ENCODE measurements at regions not wholly inside any gene's neighbourhood (a gene's known extent, or its start where the extent isn't known, plus 50 kb on each side); places are given as distances from the start of the nearest gene placed in this dataset.
"Not testable (repeated sequence)": the region's sequence is repeated elsewhere in the genome, so short reads cannot be mapped to it uniquely, and the experiment has no call there.

DNA sequence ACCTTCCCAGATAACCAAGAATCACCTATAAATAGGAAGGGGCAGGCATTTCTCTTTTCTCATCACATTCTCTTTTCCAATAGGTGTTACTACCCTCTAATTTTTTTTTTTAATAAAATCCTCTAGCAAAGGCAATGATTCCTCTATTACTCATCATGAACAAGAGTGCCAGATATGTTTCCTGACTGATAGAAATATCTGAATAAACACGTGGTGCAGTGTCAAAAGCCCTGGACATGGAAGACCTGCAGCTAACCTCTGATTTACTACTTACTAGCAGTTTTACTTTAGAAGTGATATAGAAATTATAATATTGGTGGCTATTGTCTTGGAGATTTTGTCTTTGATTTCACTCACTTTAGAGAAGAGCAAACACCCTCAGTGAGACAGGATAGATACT lies 194.6 kb upstream of the SAMSN1 start:
- Mint-ChIP-seq H3K4me3 (no peak overlapping the region), H3K9me3 (peaks cover 3% of the 10 kb centered on the region), H3K4me1 (peaks cover 10% of the 10 kb centered on the region), H3K27ac (no peak overlapping the region), H3K36me3 (no peaks in the 10 kb centered on the region)
- ATAC-seq, result no peak
- no peak for DNase-seq (ENCODE audit: low spot score in 2 of 2)

DNA sequence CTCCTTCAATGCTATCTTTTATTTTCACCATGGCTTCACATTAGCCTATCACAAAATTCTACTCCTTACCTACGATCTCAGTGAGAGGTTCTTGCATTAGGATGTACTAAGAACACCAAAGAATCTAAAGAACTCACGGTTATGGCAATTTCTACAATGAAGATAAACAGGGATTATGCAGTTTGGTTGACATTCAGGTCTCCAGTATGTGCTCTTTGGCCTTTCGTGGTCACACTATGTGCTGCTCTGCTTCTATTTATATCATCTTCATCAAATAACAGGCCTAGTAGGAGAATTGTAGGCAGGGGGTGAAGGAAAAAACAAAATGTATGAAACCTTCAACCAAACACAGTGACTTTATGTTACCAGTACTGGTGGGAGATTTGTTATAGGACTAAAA lies 194.0 kb upstream of the SAMSN1 start:
- Mint-ChIP-seq H3K4me3 (no peak overlapping the region), H3K4me1 (peaks cover 10% of the 10 kb centered on the region), H3K27ac (no peak overlapping the region), H3K36me3 (no peaks in the 10 kb centered on the region), H3K9me3 (peaks cover 3% of the 10 kb centered on the region)
- ATAC-seq (no peak), DNase-seq (ENCODE audit: low spot score in 2 of 2) (no peak)

- Mint-ChIP-seq H3K4me3 (no peak overlapping the region), H3K27ac (no peak overlapping the region), H3K36me3 (no peaks in the 10 kb centered on the region), H3K4me1 (peaks cover 10% of the 10 kb centered on the region), H3K9me3 (peaks cover 3% of the 10 kb centered on the region)
- peak; percentile 52 for ATAC-seq
- DNase-seq (ENCODE audit: low spot score in 2 of 2), result no peak
Observed at GRCh38 chr21:14739590-14739989, 193.5 kb upstream of the SAMSN1 start.

DNA sequence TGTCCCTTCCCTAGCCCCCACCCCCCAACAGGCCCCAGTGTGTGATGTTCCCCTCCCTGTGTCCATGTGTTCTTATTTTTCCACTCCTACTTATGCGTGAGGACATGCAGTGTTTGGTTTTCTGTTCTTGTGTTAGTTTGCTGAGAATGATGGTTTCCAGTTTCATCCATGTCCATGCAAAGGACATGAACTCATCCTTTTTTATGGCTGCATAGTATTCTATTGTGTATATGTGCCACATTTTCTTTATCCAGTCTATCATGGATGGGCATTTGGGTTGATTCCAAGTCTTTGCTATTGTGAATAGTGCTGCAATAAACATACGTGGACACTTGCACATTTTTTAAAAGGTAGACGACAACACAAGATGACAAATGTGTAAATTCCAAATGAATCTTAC lies 192.5 kb upstream of the SAMSN1 start:
- not testable (repeated sequence) for H3K36me3 Mint-ChIP-seq

DNA sequence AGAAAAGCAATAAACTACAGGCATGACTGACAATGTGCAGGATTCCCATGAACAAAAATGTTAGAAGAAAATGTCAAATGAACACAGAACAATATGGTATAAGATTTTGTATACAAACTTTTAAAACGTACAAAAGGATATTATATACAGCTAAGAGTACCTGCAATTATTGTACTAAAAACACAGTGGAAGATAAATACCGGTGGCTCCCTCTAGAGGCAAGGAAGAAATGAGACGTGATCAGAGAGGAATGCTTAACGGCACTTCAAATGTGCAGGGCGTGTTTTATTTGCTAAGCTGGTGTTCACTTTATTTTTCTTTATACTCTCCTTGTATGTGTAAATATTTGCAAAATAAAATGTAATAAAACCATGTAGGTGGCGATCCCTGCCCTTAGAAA lies 191.8 kb upstream of the SAMSN1 start:
- Mint-ChIP-seq H3K36me3 (no peaks in the 10 kb centered on the region), H3K9me3 (no peaks in the 10 kb centered on the region), H3K4me1 (peaks cover 18% of the 10 kb centered on the region), H3K4me3 (no peak overlapping the region), H3K27ac (no peak overlapping the region)
- peak; percentile 77 for ATAC-seq
- no peak for DNase-seq (ENCODE audit: low spot score in 2 of 2)

More for the DNA sequence above, 192.5 kb upstream of the SAMSN1 start:
- not testable (repeated sequence) for H3K9me3 Mint-ChIP-seq; DNase-seq (ENCODE audit: low spot score in 2 of 2); H3K27ac Mint-ChIP-seq; ATAC-seq; H3K4me3 Mint-ChIP-seq
- H3K4me1 Mint-ChIP-seq, result peaks cover 16% of the 10 kb centered on the region

GRCh38 chr21:14737284-14737691 lies 191.2 kb upstream of the SAMSN1 start:
- Mint-ChIP-seq H3K36me3 (no peaks in the 10 kb centered on the region), H3K4me3 (peak overlapping the region; percentile 14), H3K27ac (peak overlapping the region; percentile 52)

DNA sequence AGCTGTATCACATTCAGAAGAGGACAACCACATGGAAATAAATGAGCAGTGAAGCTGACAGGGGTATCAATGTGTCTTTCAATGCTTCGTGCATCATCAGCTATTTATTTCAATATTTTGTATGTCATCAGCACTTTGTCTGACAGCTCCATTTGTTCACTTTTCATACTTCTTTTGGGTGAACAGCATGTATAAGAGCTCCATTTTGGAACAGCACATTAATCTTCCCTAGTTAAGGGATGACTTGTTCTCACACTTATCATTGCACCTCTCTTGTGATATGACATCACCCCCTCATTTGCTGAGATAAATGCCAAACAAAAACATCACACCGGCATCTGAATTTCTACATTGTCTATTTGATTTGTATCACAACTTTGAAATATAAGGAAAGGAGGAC lies 190.6 kb upstream of the SAMSN1 start:
- Mint-ChIP-seq H3K4me1 (peaks cover 18% of the 10 kb centered on the region), H3K27ac (peak overlapping the region; percentile 52)
- ATAC-seq, result peak; percentile 65

More at GRCh38 chr21:14737284-14737691, 191.2 kb upstream of the SAMSN1 start:
- Mint-ChIP-seq H3K9me3 (no peaks in the 10 kb centered on the region), H3K4me1 (peaks cover 18% of the 10 kb centered on the region)
- DNase-seq (ENCODE audit: low spot score in 2 of 2) (no peak), ATAC-seq (no peak)

GRCh38 chr21:14736162-14736561 lies 190.0 kb upstream of the SAMSN1 start:
- Mint-ChIP-seq H3K4me1 (peaks cover 18% of the 10 kb centered on the region), H3K9me3 (no peaks in the 10 kb centered on the region), H3K36me3 (no peaks in the 10 kb centered on the region), H3K27ac (no peak overlapping the region), H3K4me3 (no peak overlapping the region)
- peak; percentile 67 for ATAC-seq
- no peak for DNase-seq (ENCODE audit: low spot score in 2 of 2)

More for the DNA sequence above, 190.6 kb upstream of the SAMSN1 start:
- Mint-ChIP-seq H3K9me3 (no peaks in the 10 kb centered on the region), H3K36me3 (no peaks in the 10 kb centered on the region), H3K4me3 (peak overlapping the region; percentile 14)
- DNase-seq (ENCODE audit: low spot score in 2 of 2), result no peak

GRCh38 chr21:14734833-14735232 lies 188.7 kb upstream of the SAMSN1 start:
- Mint-ChIP-seq H3K4me1 (peaks cover 18% of the 10 kb centered on the region), H3K36me3 (no peaks in the 10 kb centered on the region), H3K4me3 (no peak overlapping the region), H3K27ac (no peak overlapping the region), H3K9me3 (no peaks in the 10 kb centered on the region)
- DNase-seq (ENCODE audit: low spot score in 2 of 2) (no peak), ATAC-seq (no peak)

- DNase-seq (ENCODE audit: low spot score in 2 of 2), result no peak
- Mint-ChIP-seq H3K9me3 (no peaks in the 10 kb centered on the region), H3K4me3 (no peak overlapping the region), H3K36me3 (no peaks in the 10 kb centered on the region), H3K4me1 (peaks cover 18% of the 10 kb centered on the region), H3K27ac (no peak overlapping the region)
- ATAC-seq, result peak; percentile 71
Observed at GRCh38 chr21:14734191-14734590, 188.1 kb upstream of the SAMSN1 start.

DNA sequence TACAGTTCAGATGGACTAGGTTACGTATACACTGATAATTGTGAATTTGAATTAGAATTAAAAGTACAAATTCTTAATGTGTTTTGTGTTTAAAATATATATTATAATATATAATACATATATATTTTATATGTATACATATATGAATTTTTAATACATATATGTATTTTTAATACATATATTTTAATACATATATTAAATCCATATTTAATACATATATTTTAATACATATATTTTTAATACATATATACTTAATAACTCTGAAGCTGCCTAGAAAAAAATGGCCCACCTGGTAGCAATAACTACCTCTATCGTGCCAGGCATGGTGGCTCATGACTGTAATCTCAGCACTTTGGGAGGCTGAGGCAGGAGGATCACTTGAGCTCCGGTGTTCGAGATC lies 179.1 kb upstream of the SAMSN1 start:
- Mint-ChIP-seq H3K36me3 (no peaks in the 10 kb centered on the region), H3K27ac (no peak overlapping the region), H3K9me3 (no peaks in the 10 kb centered on the region), H3K4me1 (no peaks in the 10 kb centered on the region), H3K4me3 (no peak overlapping the region)
- ATAC-seq (no peak), DNase-seq (ENCODE audit: low spot score in 2 of 2) (no peak)

GRCh38 chr21:14722841-14723483 lies 176.8 kb upstream of the SAMSN1 start:
- no peak for ATAC-seq

GRCh38 chr21:14720237-14720636 lies 174.1 kb upstream of the SAMSN1 start:
- Mint-ChIP-seq H3K4me1 (no peaks in the 10 kb centered on the region), H3K36me3 (no peaks in the 10 kb centered on the region), H3K9me3 (no peaks in the 10 kb centered on the region), H3K27ac (no peak overlapping the region), H3K4me3 (no peak overlapping the region)
- ATAC-seq (no peak), DNase-seq (ENCODE audit: low spot score in 2 of 2) (no peak)

More at GRCh38 chr21:14722841-14723483, 176.8 kb upstream of the SAMSN1 start:
- DNase-seq (ENCODE audit: low spot score in 2 of 2), result no peak
- Mint-ChIP-seq H3K27ac (no peak overlapping the region), H3K9me3 (no peaks in the 10 kb centered on the region), H3K4me3 (no peak overlapping the region), H3K36me3 (no peaks in the 10 kb centered on the region), H3K4me1 (no peaks in the 10 kb centered on the region)

GRCh38 chr21:14718951-14719350 lies 172.8 kb upstream of the SAMSN1 start:
- Mint-ChIP-seq H3K4me1 (no peaks in the 10 kb centered on the region), H3K36me3 (no peaks in the 10 kb centered on the region), H3K9me3 (no peaks in the 10 kb centered on the region), H3K27ac (no peak overlapping the region), H3K4me3 (no peak overlapping the region)
- DNase-seq (ENCODE audit: low spot score in 2 of 2) (no peak), ATAC-seq (no peak)

DNA sequence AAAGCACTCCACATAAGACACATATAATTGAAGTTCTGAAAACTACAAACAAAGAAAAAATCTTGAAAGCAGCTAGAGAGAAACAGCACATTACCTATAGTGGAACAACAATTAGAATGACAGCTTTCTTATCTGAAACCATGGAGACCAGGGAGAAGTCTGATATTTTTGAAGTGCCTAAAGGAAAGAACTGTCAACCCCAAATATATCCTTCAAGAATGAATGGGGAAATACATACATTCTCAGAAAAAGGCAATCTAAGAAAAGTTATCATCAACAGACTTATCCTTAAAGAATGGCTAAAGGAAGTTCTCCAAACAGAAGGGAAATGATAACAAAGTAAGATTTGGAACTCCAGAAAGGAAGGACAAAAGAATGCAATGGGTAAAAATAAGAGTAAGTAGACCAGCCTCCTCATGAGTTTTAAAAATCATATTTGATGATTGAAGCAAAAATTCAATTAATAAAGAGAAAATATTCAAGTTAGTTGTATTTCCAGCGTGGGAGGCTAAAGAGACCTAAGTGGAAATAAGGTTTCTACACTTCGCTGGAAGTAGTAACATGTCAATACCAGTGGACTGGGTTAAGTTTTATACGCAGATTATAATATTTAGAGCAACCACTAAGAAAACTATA lies 170.8 kb upstream of the SAMSN1 start:
- Mint-ChIP-seq H3K27ac (no peak overlapping the region), H3K9me3 (peaks cover 4% of the 10 kb centered on the region), H3K36me3 (no peaks in the 10 kb centered on the region), H3K4me1 (no peaks in the 10 kb centered on the region), H3K4me3 (no peak overlapping the region)
- DNase-seq (ENCODE audit: low spot score in 2 of 2), result no peak
- ATAC-seq, result no peak

DNA sequence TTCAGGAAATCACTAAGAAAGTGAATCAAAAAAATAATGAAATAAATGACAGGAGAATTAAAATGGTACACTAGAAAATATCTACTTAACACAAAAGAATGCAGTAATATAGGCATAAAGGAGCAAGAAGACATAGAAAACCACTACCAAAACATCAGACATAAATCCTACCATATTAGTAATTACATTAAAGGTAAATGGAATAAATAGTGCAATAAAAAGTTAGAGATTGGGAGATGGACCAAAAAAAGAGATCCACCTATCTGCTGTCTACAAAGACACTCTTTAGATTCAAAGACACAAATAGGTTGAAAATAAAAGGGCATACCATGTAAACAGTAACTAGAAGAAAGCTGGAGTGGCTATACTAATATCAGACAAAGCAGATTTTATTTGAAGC lies 167.0 kb upstream of the SAMSN1 start:
- Mint-ChIP-seq H3K27ac (no peak overlapping the region), H3K36me3 (no peaks in the 10 kb centered on the region), H3K4me3 (no peak overlapping the region), H3K9me3 (peaks cover 4% of the 10 kb centered on the region), H3K4me1 (no peaks in the 10 kb centered on the region)
- ATAC-seq (no peak), DNase-seq (ENCODE audit: low spot score in 2 of 2) (no peak)
